OCI-LY3 (cell line): ENCODE measurements at regions not wholly inside any gene's neighbourhood (a gene's known extent, or its start where the extent isn't known, plus 50 kb on each side); places are given as distances from the start of the nearest gene placed in this dataset.

Experiments used
- EZH2phosphoT487 ChIP-seq: fragments of 200-600 bp; shearing (Covaris generic); IDR thresholded peaks from 2 replicates; pipeline ENCODE4 v1.6.1; 2018; ENCODE audit warnings: antibody characterized with exemption, mixed run types, low read depth
- TF ChIP-seq, protein P1 (sequence below): fragments of 200-600, 300-600 bp; sonication (generic); IDR thresholded peaks from 2 replicates; pipeline ENCODE4 v1.5.1; 2014; ENCODE audit warnings: antibody characterized with exemption, low read length, low read depth

DNA sequence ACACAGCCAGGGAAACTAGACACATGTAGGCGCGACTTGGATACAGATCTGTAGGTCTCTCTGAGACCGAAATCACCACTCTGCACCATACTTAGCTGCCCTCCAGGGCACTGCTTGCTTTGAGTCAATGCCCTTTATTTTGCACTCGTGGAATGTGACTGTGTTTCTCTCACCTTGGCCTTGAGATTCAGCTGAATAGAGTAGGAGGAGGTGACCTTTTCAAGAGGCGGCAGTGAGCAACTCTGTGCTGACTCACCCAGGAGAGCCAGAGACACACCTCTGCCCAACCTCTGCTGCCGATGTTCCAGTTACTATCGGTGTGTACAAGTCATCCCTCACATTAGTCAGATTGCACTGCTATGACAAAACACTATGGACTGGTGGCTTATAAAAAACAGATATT, 583.4 kb downstream of the VRK1 start:
- TF ChIP-seq, protein P1, sequence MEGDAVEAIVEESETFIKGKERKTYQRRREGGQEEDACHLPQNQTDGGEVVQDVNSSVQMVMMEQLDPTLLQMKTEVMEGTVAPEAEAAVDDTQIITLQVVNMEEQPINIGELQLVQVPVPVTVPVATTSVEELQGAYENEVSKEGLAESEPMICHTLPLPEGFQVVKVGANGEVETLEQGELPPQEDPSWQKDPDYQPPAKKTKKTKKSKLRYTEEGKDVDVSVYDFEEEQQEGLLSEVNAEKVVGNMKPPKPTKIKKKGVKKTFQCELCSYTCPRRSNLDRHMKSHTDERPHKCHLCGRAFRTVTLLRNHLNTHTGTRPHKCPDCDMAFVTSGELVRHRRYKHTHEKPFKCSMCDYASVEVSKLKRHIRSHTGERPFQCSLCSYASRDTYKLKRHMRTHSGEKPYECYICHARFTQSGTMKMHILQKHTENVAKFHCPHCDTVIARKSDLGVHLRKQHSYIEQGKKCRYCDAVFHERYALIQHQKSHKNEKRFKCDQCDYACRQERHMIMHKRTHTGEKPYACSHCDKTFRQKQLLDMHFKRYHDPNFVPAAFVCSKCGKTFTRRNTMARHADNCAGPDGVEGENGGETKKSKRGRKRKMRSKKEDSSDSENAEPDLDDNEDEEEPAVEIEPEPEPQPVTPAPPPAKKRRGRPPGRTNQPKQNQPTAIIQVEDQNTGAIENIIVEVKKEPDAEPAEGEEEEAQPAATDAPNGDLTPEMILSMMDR, result no peak
- no peak for TF ChIP-seq EZH2phosphoT487
